IPS-15b (cell line): ENCODE measurements at regions not wholly inside any gene's neighbourhood (a gene's known extent, or its start where the extent isn't known, plus 50 kb on each side); places are given as distances from the start of the nearest gene placed in this dataset.

Experiments
- H3K27me3 ChIP-seq: one replicate; pipeline ENCODE4 v1.6.1; 2013; ENCODE audit warnings: low read length; ENCODE audit not compliant: control insufficient read depth, insufficient read depth
- H3K36me3 ChIP-seq: one replicate; pipeline ENCODE4 v1.6.1; 2013; ENCODE audit warnings: low read length; ENCODE audit not compliant: control insufficient read depth, insufficient read depth
- H3K4me1 ChIP-seq: one replicate; pipeline ENCODE4 v1.6.1; 2013; ENCODE audit warnings: mild to moderate bottlenecking, low read length; ENCODE audit not compliant: control insufficient read depth, insufficient read depth
- H3K4me3 ChIP-seq: one replicate; pipeline ENCODE4 v1.5.1; 2013; ENCODE audit warnings: low read depth, low read length
- H3K9ac ChIP-seq: one replicate; pipeline ENCODE4 v1.6.1; 2013; ENCODE audit warnings: low read depth, mild to moderate bottlenecking, low read length
- H3K9me3 ChIP-seq: one replicate; pipeline ENCODE4 v1.6.1; 2013; ENCODE audit warnings: mild to moderate bottlenecking, low read length; ENCODE audit not compliant: control insufficient read depth, insufficient read depth

DNA sequence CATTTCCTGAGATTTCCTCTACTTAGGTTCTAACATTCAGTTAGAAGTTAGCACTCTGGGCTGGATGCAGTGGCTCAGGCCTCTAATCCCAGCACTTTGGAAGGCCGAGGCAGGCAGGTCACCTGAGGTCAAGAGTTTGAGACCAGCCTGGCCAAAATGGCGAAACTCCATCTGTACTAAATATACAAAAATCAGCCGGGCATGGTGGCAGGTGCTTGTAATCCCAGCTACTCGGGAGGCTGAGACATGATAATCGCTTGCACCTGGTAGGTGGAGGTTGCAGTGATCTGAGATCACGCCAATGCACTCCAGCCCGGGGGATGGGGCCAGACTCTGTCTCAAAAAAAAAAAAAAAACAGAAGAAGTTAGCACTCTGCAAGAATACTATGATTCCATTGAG is 1430.9 kb downstream of the CDH11 start:
- H3K4me3 ChIP-seq, result no peak overlapping the region
- H3K9ac ChIP-seq, result no peak overlapping the region
- H3K36me3 ChIP-seq, result no peaks in the 10 kb centered on the region
- no peaks in the 10 kb centered on the region for H3K4me1 ChIP-seq
- H3K9me3 ChIP-seq, result no peaks in the 10 kb centered on the region
- no peaks in the 10 kb centered on the region for H3K27me3 ChIP-seq

DNA sequence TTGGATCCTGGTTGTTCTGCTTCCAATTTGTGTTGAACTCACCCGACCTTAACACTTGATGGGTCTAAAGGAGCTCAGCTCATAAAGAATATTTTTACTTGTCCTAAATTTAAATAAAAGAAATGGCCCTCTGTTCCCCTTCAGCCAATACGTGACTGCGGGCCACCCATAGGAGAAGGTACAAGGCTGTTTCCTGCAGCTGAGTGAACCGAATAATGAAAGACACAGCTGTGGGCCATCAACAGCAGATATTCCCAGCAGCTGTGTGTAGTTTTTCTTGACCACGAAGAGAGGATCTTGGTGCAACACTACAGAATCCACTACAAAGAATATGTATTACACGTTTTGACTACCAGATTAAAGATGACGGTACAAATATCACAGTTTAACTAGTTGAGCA is 1431.6 kb downstream of the CDH11 start:
- Histone ChIP-seq H3K4me3 (no peak overlapping the region), H3K36me3 (no peaks in the 10 kb centered on the region), H3K9ac (no peak overlapping the region), H3K9me3 (no peaks in the 10 kb centered on the region), H3K27me3 (no peaks in the 10 kb centered on the region), H3K4me1 (no peaks in the 10 kb centered on the region)

DNA sequence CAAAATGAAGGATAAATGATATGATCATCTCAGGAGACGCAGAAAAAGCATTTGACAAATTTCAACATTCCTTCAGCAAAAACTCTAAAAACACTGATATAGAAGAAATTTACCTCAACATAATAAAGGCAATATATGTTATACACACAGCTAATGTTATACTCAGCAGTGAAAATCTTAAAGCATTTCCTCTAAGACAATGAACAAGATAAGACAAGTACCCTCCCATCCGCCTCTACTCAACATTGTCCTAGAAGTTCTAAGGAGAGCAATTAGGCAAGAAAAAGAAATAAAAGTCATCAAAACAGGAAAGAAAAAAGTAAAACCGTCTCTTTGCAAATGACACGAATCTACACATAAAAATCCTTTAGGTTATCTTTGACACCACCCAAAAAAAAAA is 1432.8 kb downstream of the CDH11 start:
- no peak overlapping the region for H3K4me3 ChIP-seq
- no peaks in the 10 kb centered on the region for H3K27me3 ChIP-seq
- H3K4me1 ChIP-seq, result no peaks in the 10 kb centered on the region
- no peaks in the 10 kb centered on the region for H3K9me3 ChIP-seq
- no peak overlapping the region for H3K9ac ChIP-seq
- H3K36me3 ChIP-seq, result no peaks in the 10 kb centered on the region

DNA sequence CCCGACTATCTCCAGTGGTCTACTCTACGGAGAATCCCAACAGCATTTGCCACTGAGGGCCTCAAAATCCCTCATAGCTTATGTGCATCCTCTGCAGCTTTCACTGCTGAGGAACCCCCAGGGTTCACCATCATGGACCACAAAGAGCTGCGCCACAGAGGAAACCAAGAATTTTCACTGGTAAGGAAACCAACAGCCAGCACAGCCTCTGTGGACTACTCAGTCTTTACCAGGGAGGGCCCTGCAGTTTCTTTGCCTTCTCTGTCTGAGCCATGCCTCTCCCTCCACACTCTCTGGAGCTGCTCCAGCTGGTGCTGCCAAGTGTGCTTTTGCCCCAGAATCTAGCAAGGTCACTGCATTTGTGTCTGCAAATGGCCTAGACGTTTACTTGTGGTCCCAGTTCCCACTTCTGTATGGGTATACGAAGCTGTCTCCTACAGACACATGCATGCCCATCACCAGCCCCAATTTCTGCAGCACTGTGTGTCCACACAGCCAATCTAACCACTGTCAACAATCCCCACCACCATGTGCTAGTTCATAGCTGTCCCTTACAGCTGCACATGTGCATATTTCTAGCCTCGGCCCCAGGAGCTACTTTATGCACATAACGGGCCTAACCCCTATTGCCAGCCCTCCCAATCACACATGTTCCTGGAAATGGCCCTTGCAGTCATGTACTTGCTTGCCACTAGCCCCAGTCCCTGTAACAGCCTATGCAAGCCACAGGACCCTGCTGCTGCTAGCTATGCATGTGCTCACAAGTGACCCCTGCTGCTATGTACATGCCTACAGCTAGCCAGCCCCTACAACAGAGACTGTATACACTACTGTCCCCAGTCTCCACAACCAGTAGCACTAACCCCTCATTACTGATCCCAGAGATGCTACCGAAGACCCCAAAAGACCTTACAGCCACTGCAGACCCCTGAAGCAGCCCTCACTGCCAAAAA is 1437.4 kb downstream of the CDH11 start:
- Histone ChIP-seq H3K4me1 (no peaks in the 10 kb centered on the region), H3K4me3 (no peak overlapping the region), H3K9ac (no peak overlapping the region), H3K36me3 (no peaks in the 10 kb centered on the region), H3K9me3 (no peaks in the 10 kb centered on the region), H3K27me3 (no peaks in the 10 kb centered on the region)

DNA sequence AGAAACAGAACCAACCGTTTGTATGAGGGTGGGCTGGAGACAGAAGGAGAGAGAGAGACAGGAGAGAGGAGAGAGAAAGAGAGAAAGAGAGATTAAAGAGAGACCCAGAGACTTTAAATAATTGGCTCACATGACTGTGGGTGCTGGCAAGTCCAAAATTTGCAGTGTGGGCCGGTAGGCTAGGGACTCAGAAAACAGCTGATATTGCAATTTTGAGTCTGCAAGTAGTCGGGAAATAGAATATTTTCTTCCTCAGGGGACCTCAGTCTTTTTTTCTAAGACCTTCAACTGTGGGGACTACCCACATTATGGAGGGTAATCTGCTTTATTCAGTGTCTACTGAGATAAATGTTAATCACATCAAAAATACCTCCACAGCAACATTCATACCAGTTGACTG is 1439.0 kb downstream of the CDH11 start:
- Histone ChIP-seq H3K36me3 (no peaks in the 10 kb centered on the region), H3K9ac (no peak overlapping the region), H3K4me1 (no peaks in the 10 kb centered on the region)

DNA sequence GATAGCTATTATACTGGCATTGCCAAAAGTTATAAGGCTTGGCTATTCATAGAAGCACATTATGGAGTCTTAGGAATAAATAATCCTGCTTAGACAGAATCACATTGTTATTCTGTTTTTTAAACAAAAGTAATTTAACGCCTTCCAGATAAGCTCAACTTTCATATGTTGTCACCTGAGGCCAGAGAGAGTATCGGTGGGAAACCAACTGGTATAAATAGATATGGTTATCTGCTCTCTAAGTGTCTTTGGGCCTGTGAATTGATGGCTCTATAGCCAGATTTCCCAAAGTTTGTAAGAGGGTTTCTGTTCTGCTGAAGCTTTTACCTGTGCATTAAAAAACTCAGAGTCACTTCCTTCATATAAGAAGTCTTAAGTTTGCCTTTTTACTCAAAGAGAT is 1449.4 kb downstream of the CDH11 start:
- H3K4me1 ChIP-seq, result no peaks in the 10 kb centered on the region
- no peaks in the 10 kb centered on the region for H3K9me3 ChIP-seq
- H3K4me3 ChIP-seq, result no peak overlapping the region
- H3K36me3 ChIP-seq, result no peaks in the 10 kb centered on the region
- no peaks in the 10 kb centered on the region for H3K27me3 ChIP-seq
- no peak overlapping the region for H3K9ac ChIP-seq

More for the DNA sequence above, 1439.0 kb downstream of the CDH11 start:
- Histone ChIP-seq H3K27me3 (no peaks in the 10 kb centered on the region), H3K4me3 (no peak overlapping the region), H3K9me3 (no peaks in the 10 kb centered on the region)

DNA sequence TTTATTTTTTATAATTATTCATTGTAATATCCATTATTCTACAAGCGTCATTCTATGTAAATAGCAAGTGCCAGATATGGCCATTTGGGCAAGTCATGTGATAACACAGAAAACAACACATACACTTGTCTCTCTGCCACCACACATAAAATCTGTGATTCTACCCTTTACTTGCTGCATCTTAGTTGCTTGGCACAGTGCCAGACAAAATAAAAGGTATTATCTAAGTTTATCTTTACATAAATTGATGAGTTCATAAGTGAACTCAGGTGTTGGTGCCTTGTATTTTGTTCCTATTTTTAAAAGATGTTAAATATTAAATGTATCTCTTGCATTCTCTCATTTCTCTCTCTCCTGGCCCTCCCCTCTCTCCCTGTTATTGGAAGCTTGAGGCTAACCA is 1458.7 kb downstream of the CDH11 start:
- H3K9ac ChIP-seq, result no peak overlapping the region
- H3K36me3 ChIP-seq, result no peaks in the 10 kb centered on the region
- H3K9me3 ChIP-seq, result no peaks in the 10 kb centered on the region
- H3K4me3 ChIP-seq, result no peak overlapping the region
- H3K27me3 ChIP-seq, result no peaks in the 10 kb centered on the region
- no peaks in the 10 kb centered on the region for H3K4me1 ChIP-seq

DNA sequence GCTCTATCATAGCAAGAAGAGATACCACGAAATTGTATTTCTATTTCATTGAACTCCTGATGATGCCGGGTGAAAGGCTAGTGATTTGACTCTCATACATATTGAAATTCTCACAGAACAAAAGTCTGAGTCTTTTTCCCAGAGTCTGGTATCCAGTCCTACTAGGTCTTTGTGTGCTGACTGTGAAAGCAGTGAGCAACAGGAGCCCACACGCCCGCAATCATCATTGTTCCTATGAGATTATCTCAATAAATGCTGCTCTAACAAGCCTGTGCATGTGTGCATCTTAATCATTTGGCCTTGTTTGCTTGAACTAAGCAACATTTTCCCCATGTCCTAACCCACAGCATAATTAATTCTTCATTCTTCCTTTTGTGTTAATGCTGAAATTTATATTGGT is 1466.0 kb downstream of the CDH11 start:
- H3K4me3 ChIP-seq, result no peak overlapping the region
- H3K4me1 ChIP-seq, result no peaks in the 10 kb centered on the region
- H3K36me3 ChIP-seq, result no peaks in the 10 kb centered on the region
- H3K9me3 ChIP-seq, result no peaks in the 10 kb centered on the region
- H3K27me3 ChIP-seq, result no peaks in the 10 kb centered on the region
- H3K9ac ChIP-seq, result no peak overlapping the region

DNA sequence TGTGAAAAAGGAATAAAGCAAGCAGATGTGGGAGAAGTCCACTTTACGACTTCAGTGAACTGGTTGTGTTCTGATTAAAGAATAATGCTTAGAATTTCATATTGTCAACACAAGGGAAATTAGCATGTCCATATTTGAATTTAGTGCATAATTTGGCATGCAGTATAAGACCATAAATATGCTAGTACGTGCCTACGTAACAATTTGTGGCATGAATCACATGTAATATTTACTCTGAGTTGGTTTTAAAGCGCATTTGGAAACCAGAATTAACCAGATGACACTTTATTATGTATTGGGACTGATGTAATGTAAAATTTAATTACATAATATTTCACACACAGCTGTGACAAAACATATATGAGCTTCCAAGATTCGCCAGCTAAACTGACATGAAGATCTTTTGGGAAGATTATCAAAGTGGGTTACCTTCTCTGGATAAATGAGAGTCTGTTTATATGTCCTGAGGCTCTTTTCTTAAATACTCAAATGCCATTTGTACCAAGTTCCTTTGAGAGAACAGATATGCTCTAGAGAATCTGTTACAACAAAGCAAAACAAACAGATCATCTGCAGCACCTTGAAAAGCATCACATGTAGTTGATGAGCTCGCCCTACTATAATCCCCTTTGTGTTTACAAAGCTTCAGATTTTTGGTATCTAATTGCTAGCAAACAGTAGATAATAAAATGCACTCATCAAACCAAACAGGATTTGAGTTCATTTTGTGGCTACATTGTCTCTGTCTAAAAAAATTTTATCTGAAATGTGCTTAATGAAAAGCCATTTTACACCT is 1468.6 kb downstream of the CDH11 start:
- Histone ChIP-seq H3K4me1 (no peaks in the 10 kb centered on the region), H3K9me3 (no peaks in the 10 kb centered on the region), H3K36me3 (no peaks in the 10 kb centered on the region), H3K4me3 (no peak overlapping the region), H3K9ac (no peak overlapping the region), H3K27me3 (no peaks in the 10 kb centered on the region)

DNA sequence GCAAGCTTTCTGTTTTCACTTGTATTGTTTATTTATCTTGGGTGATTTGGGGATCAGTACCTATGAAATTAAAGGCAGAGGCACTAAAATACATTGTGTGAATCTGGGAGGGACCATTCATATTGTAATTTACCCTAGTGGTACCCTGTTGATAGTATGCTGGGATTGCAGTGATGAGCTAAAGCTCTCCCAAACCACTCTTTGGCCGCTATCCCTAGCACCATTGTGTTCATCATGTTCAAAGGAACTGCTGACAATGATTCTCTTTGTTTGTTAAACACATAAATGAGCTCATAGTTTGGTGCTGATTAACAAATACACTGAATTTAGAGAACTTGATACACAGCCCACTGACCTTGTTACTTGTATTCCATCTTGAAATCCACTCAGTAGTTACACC is 1469.8 kb downstream of the CDH11 start:
- Histone ChIP-seq H3K27me3 (no peaks in the 10 kb centered on the region), H3K4me3 (no peak overlapping the region), H3K9ac (no peak overlapping the region), H3K4me1 (no peaks in the 10 kb centered on the region), H3K36me3 (no peaks in the 10 kb centered on the region), H3K9me3 (no peaks in the 10 kb centered on the region)

DNA sequence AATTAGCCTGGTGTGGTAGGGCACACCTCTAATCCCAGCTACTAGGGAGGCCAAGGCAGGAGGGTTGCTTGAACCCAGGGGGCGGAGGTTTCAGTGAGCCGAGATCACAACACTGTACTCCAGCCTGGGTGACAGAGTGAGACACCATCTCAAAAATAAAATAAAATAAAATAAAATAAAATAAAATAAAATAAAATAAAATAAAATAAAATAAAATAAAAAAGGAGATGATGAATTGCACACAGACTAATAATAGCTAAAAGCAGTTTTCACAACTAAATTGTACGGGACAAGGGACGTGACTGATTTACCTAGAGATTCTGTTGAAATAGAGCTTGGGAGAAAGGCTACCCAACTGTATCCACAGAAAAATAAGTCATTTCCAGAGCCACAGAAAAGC is 1471.3 kb downstream of the CDH11 start:
- Histone ChIP-seq H3K4me3 (no peak overlapping the region), H3K9ac (no peak overlapping the region), H3K27me3 (no peaks in the 10 kb centered on the region)

More for the DNA sequence above, 1471.3 kb downstream of the CDH11 start:
- H3K36me3 ChIP-seq, result no peaks in the 10 kb centered on the region
- no peaks in the 10 kb centered on the region for H3K9me3 ChIP-seq
- H3K4me1 ChIP-seq, result no peaks in the 10 kb centered on the region
